B cell (primary cell): ENCODE measurements at regions not wholly inside any gene's neighbourhood (a gene's known extent, or its start where the extent isn't known, plus 50 kb on each side); places are given as distances from the start of the nearest gene placed in this dataset.

Source experiments
- ATAC-seq: fragments of 200-7000 bp; cut with Tn5 transposase; one replicate; pipeline ENCODE4 v1.10.0; 2021; ENCODE audit warnings: low read depth, mild to moderate bottlenecking, moderate number of reproducible peaks, moderate library complexity
- CTCF ChIA-PET: fragments of 350-600 bp; sonication (Branson Sonifier 250); formaldehyde crosslinking; loops from one replicate; lab custom pipeline; 2021; ENCODE audit warnings: antibody characterized with exemption, inconsistent platforms; lab: Charles Lee
- POLR2A ChIA-PET: fragments of 350-600 bp; sonication (Branson Sonifier 250); formaldehyde crosslinking; loops from one replicate; lab custom pipeline; 2021; ENCODE audit warnings: antibody characterized with exemption; lab: Charles Lee
- DNase-seq: peaks from one replicate; pipeline ENCODE4 v3.0.0; 2013
- H2AFZ ChIP-seq: 2 replicates; pipeline ENCODE4 v1.6.1; 2012; ENCODE audit warnings: mild to moderate bottlenecking, low read depth, low read length; ENCODE audit not compliant: insufficient read depth, poor library complexity, severe bottlenecking
- H3K27ac ChIP-seq, 2 donors: 1 replicate in 1 of 2; 2 replicates in 1 of 2; pipeline ENCODE4 v1.5.1; 2012 to 2013; ENCODE audit warnings: low read length in 2 of 2, mild to moderate bottlenecking in 2 of 2, moderate library complexity in 1 of 2
- H3K27me3 ChIP-seq, 4 experiments: fragments of 200-600 bp in 1 of 4; sonication (generic) in 1 of 4; replicated peaks in 1 of 4; 1 replicate in 2 of 4; 2 replicates in 2 of 4; pipeline versions ENCODE4 v1.6.1 to v1.7.0; 2013 to 2016; ENCODE audit warnings: low read length in 3 of 4, mild to moderate bottlenecking in 2 of 4, mixed read lengths in 1 of 4, moderate library complexity in 1 of 4; ENCODE audit not compliant: insufficient read depth in 4 of 4, control insufficient read depth in 3 of 4; ENCODE audit errors: control extremely low read depth in 1 of 4
- H3K36me3 ChIP-seq, 2 experiments: replicated peaks in 1 of 2; 1 replicate in 1 of 2; 2 replicates in 1 of 2; pipeline versions ENCODE4 v1.6.1 to v1.7.1; 2013; ENCODE audit warnings: low read length in 1 of 2; ENCODE audit not compliant: insufficient read depth in 2 of 2, control insufficient read depth in 1 of 2; ENCODE audit errors: control extremely low read depth in 1 of 2, extremely low read depth in 1 of 2
- H3K4me1 ChIP-seq, 2 donors: fragments of 200-600 bp in 1 of 2; sonication (generic) in 1 of 2; 1 replicate in 1 of 2; 2 replicates in 1 of 2; pipeline versions ENCODE4 v1.5.1 to v1.6.1; 2013 to 2017; ENCODE audit warnings: low read length in 2 of 2; ENCODE audit not compliant: control insufficient read depth in 2 of 2, insufficient read depth in 2 of 2
- H3K4me2 ChIP-seq: replicated peaks from 2 replicates; pipeline ENCODE3; 2012; ENCODE audit warnings: mild to moderate bottlenecking, low read depth, low read length; ENCODE audit not compliant: poor library complexity, severe bottlenecking
- H3K4me3 ChIP-seq, 5 experiments: fragments of 200-600 bp in 1 of 5; sonication (generic) in 1 of 5; 1 replicate in 3 of 5; 2 replicates in 2 of 5; pipeline versions ENCODE4 v1.5.1 to v1.7.0; 2011 to 2016; ENCODE audit warnings: low read length in 4 of 5, mild to moderate bottlenecking in 4 of 5, low read depth in 2 of 5, control low read depth in 1 of 5, moderate library complexity in 1 of 5; ENCODE audit not compliant: insufficient read depth in 1 of 5; ENCODE audit errors: control extremely low read depth in 1 of 5, extremely low read depth in 1 of 5
- H3K79me2 ChIP-seq: fragments of 200-600 bp; sonication (generic); one replicate; pipeline ENCODE4 v1.6.0; 2016; ENCODE audit warnings: low read length; ENCODE audit not compliant: control insufficient read depth, insufficient read depth
- H3K9ac ChIP-seq: fragments of 200-600 bp; sonication (generic); 2 replicates; pipeline ENCODE4 v1.6.1; 2017; ENCODE audit warnings: mild to moderate bottlenecking, low read length, moderate library complexity
- H3K9me3 ChIP-seq, 3 donors: one replicate each; pipeline versions ENCODE4 v1.6.1 to v1.7.1; 2013; ENCODE audit warnings: low read length in 2 of 3; ENCODE audit not compliant: control insufficient read depth in 2 of 3, insufficient read depth in 1 of 3; ENCODE audit errors: control extremely low read depth in 1 of 3
- H4K20me1 ChIP-seq: 2 replicates; pipeline ENCODE4 v1.6.0; 2012; ENCODE audit warnings: mild to moderate bottlenecking, low read length; ENCODE audit not compliant: insufficient read depth, control insufficient read depth, poor library complexity, severe bottlenecking
- H3K27ac Mint-ChIP-seq: one replicate; pipeline ENCODE4 v1.8.0; 2021; ENCODE audit warnings: mixed read lengths
- H3K27me3 Mint-ChIP-seq: one replicate; pipeline ENCODE4 v1.8.0; 2021; ENCODE audit warnings: mixed read lengths
- H3K4me1 Mint-ChIP-seq: one replicate; pipeline ENCODE4 v1.8.0; 2021; ENCODE audit warnings: mixed read lengths
- H3K4me3 Mint-ChIP-seq: one replicate; pipeline ENCODE4 v1.8.0; 2021; ENCODE audit warnings: mixed read lengths
- H3K9me3 Mint-ChIP-seq: one replicate; pipeline ENCODE4 v1.8.0; 2022; ENCODE audit warnings: mixed read lengths; ENCODE audit not compliant: insufficient read depth
- EZH2 ChIP-seq: IDR thresholded peaks from 2 replicates; pipeline ENCODE4 v1.6.1; 2012; ENCODE audit warnings: borderline replicate concordance, low read depth, mild to moderate bottlenecking, moderate library complexity, low read length; ENCODE audit not compliant: insufficient read depth, poor library complexity, severe bottlenecking
- WGBS: methylation state at CpG from one replicate; pipeline ENCODE4 v1.1.5; 2013; ENCODE audit warnings: missing lambda C conversion rate; ENCODE audit not compliant: insufficient coverage; 5-methylcytosine and 5-hydroxymethylcytosine counted together
- intact Hi-C: fragments of 100-400 bp; cut with micrococcal nuclease; formaldehyde crosslinking; loops from one replicate; pipeline ENCODE4 v1.10.0; 2022
- TF ChIP-seq, protein P1 (sequence below): fragments of 200-600 bp; IDR thresholded peaks from one replicate; pipeline ENCODE4 v1.8.0; 2022; ENCODE audit warnings: antibody characterized with exemption, mild to moderate bottlenecking

DNA sequence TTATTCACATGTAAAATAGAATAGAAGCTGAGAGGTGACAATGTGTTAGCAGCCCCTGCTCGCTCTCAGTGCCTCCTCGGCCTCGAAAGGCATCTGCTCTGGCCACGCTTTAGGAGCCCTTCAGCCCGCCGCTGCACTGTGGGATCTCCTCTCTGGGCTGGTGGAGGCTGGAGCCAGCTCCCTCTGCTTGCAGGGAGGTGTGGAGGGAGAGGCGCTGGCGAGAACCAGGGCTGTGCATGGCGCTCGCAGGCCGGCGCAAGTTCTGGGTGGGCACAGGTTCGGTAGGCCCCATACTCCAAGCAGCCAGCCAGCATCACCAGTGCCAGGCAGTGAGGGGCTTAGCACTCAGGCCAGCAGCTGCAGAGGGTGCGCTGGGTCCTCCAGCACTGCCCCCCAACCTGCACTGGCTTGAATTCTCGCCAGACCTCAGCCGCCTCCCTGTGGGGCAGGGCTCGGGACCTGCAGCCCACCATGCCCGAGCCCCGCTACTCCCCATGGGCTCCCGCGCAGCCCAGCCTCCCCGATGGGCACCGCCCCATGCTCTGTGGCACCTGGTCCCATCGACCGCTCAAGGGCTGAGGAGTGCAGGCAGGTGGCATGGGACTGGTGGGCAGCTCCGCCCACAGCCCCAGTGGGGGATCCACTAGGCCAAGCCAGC lies 1346.7 kb upstream of the IGFBP7 start:
- no peak overlapping the region for H3K4me3 Mint-ChIP-seq
- Histone ChIP-seq H3K36me3 (no peaks in the 10 kb centered on the region), H3K9me3 (peaks cover 0 to 15% (median 0%) of the 10 kb centered on the region in 3 donors), H2AFZ (no peak overlapping the region), H3K27ac (no peak overlapping the region), H3K4me3 (no peak overlapping the region), H3K4me1 (no peaks in the 10 kb centered on the region), H3K4me2 (no peak overlapping the region), H4K20me1 (no peaks in the 10 kb centered on the region), H3K27me3 (no peaks in the 10 kb centered on the region), H3K79me2 (no peaks in the 10 kb centered on the region), H3K9ac (no peak overlapping the region)
- H3K9me3 Mint-ChIP-seq: no peaks in the 10 kb centered on the region
- no peaks in the 10 kb centered on the region for H3K4me1 Mint-ChIP-seq
- intact Hi-C loops: no loop called here
- DNase-seq (no peak), ATAC-seq (no peak)
- 95% methylated on average over 26 of the region's 26 CpGs for WGBS
- no peak for TF ChIP-seq EZH2
- TF ChIP-seq, protein P1, sequence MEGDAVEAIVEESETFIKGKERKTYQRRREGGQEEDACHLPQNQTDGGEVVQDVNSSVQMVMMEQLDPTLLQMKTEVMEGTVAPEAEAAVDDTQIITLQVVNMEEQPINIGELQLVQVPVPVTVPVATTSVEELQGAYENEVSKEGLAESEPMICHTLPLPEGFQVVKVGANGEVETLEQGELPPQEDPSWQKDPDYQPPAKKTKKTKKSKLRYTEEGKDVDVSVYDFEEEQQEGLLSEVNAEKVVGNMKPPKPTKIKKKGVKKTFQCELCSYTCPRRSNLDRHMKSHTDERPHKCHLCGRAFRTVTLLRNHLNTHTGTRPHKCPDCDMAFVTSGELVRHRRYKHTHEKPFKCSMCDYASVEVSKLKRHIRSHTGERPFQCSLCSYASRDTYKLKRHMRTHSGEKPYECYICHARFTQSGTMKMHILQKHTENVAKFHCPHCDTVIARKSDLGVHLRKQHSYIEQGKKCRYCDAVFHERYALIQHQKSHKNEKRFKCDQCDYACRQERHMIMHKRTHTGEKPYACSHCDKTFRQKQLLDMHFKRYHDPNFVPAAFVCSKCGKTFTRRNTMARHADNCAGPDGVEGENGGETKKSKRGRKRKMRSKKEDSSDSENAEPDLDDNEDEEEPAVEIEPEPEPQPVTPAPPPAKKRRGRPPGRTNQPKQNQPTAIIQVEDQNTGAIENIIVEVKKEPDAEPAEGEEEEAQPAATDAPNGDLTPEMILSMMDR: no peak
- ChIA-PET CTCF (no interaction called here), POLR2A (no interaction called here)
- no peaks in the 10 kb centered on the region for H3K27me3 Mint-ChIP-seq
- no peak overlapping the region for H3K27ac Mint-ChIP-seq

DNA sequence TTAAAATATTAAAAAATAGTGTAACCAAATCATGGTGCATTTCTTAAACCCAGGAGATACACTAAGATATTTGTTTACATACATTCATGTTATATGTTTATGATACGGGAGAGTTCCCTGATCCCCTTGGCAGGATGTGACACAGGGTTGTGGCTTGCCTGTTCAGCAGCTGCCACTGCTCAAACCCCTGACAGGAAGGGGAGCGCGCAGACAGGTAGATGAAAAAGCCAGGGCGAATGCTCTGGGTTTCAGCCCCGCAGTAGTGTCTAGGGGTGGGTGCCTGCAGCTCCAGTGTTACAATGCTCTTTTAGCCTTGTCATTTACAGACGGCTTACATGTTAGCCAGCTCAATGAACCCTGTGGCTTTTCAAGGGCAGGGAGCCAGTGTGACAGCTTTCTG lies 1343.8 kb upstream of the IGFBP7 start:
- Mint-ChIP-seq H3K27ac (no peak overlapping the region), H3K4me1 (no peaks in the 10 kb centered on the region), H3K27me3 (no peaks in the 10 kb centered on the region), H3K9me3 (no peaks in the 10 kb centered on the region), H3K4me3 (no peak overlapping the region)
- no peaks in the 10 kb centered on the region for H4K20me1 ChIP-seq
- ATAC-seq (no peak), DNase-seq (no peak)
- H3K4me2 ChIP-seq: no peak overlapping the region
- CTCF ChIA-PET: no interaction called here
- peaks cover 0 to 15% (median 0%) of the 10 kb centered on the region in 3 donors for H3K9me3 ChIP-seq
- 96% methylated on average over 5 of the region's 6 CpGs for WGBS
- no peak overlapping the region for H3K4me3 ChIP-seq
- H3K27me3 ChIP-seq: no peaks in the 10 kb centered on the region
- no peaks in the 10 kb centered on the region for H3K79me2 ChIP-seq
- H3K4me1 ChIP-seq: no peaks in the 10 kb centered on the region
- no peak overlapping the region for H3K9ac ChIP-seq
- no peak overlapping the region for H3K27ac ChIP-seq
- POLR2A ChIA-PET: no interaction called here
- no peak overlapping the region for H2AFZ ChIP-seq
- H3K36me3 ChIP-seq: no peaks in the 10 kb centered on the region
- intact Hi-C loops: no loop called here
- TF ChIP-seq, protein P1: no peak
- TF ChIP-seq EZH2: no peak
